ENCODE measurements at regions not wholly inside any gene's neighbourhood (a gene's known extent, or its start where the extent isn't known, plus 50 kb on each side); places are given as distances from the start of the nearest gene placed in this dataset.

DNA sequence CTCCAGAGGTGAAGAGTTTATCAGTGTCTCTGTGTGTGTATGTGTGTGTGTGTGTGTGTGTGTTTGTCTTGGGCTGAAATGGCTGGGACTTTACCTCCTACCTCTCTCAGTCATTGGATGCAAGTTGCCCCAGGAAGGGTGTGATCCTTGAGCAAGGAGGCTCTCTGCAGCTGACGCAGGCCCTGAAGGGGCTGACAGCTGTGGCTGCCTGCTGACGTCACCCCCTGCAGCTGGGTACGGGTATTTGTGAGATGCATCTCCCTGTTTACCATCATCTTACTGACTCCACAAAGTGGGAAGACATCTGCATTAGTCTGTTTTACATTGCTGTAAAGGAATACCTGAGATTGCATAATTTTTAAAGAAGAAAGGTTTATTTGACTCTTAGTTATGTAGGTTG is 631.5 kb upstream of the RBFOX1 start:
- TF ChIP-seq, protein P1, sequence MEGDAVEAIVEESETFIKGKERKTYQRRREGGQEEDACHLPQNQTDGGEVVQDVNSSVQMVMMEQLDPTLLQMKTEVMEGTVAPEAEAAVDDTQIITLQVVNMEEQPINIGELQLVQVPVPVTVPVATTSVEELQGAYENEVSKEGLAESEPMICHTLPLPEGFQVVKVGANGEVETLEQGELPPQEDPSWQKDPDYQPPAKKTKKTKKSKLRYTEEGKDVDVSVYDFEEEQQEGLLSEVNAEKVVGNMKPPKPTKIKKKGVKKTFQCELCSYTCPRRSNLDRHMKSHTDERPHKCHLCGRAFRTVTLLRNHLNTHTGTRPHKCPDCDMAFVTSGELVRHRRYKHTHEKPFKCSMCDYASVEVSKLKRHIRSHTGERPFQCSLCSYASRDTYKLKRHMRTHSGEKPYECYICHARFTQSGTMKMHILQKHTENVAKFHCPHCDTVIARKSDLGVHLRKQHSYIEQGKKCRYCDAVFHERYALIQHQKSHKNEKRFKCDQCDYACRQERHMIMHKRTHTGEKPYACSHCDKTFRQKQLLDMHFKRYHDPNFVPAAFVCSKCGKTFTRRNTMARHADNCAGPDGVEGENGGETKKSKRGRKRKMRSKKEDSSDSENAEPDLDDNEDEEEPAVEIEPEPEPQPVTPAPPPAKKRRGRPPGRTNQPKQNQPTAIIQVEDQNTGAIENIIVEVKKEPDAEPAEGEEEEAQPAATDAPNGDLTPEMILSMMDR (IDR thresholded peaks at IDR 0.05 in 2 of 3, conservative IDR thresholded peaks at IDR 0.05 in 1 of 3; ENCODE audit: borderline replicate concordance in 1 of 3, insufficient read depth in 1 of 3, low read depth in 2 of 3, low read length in 2 of 3): no peak
- no peak for TF ChIP-seq FOSL1 (IDR thresholded peaks at IDR 0.05; ENCODE audit: low read depth)
- no peak for TF ChIP-seq EZH2 (IDR thresholded peaks at IDR 0.05)
